ENCODE measurements at regions not wholly inside any gene's neighbourhood (a gene's known extent, or its start where the extent isn't known, plus 50 kb on each side); places are given as distances from the start of the nearest gene placed in this dataset.
A peak's percentile ranks its signal among the peaks of the same experiment; 100 is the strongest.

DNA sequence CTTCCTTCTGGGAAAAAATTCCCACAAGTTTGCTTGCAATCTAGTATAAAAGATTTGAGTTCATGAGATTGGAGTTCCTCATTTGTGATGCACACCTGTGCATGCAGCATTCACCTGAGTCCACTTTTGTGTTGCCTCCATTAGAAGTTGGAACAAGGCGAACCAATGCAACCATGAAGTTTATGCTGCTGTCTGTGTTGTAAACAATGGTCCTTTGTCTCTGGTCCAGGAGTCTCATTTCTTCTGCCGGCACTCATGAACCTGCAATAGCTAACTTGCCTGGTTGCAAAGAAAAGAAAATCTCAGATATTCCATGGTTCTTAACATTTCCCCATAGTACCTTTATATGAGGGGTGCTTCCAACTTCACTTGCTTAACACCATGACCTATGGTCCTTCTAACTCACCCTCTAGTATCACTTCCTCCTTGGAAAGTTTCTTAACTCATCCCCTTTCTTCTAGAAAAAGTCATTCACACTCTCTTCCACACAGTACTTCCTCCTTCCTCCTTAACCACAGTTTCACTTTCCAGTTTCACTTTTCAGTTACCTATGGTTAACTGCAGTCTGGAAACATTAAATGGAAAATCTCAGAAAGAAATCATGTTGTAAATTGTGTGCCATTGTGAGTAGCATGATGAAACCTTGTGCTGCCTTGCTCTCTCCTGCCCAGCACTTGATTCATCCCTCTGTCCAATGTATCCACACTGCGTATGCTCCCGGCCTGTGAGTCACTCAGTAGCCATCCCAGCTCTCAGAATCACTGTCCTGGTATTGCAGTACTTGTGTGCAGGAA is 128.8 kb upstream of the TRIB2 start:
- Mint-ChIP-seq H3K27ac (no peak overlapping the region), H3K4me1 (peaks cover 16% of the 10 kb centered on the region), H3K9me3 (no peaks in the 10 kb centered on the region), H3K4me3 (no peak overlapping the region), H3K36me3 (no peaks in the 10 kb centered on the region)
- DNase-seq (ENCODE audit: low spot score in 2 of 2) (no peak), ATAC-seq (no peak)

DNA sequence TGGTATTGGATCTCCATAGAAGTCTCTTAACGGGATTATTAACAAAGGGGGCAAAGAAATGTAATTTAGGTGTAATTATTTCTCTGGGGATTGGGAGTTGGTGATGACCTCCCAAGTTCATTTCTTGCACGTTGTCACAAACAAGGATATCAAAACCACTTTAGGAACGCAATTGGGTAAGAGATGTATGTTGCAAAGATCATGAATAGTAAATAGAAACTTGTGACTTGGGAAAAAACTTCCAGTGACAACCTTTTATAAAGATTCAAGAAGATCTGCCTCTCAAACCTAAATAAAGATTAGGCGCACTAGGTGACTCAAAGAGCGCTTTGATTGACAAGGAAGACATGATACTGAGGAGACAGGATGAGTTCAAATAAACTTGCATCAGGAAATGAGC is 127.8 kb upstream of the TRIB2 start:
- no peak overlapping the region for H3K27ac Mint-ChIP-seq
- H3K9me3 Mint-ChIP-seq: no peaks in the 10 kb centered on the region
- DNase-seq (ENCODE audit: low spot score in 2 of 2): no peak
- no peaks in the 10 kb centered on the region for H3K36me3 Mint-ChIP-seq
- peaks cover 16% of the 10 kb centered on the region for H3K4me1 Mint-ChIP-seq
- no peak overlapping the region for H3K4me3 Mint-ChIP-seq
- no peak for ATAC-seq

DNA sequence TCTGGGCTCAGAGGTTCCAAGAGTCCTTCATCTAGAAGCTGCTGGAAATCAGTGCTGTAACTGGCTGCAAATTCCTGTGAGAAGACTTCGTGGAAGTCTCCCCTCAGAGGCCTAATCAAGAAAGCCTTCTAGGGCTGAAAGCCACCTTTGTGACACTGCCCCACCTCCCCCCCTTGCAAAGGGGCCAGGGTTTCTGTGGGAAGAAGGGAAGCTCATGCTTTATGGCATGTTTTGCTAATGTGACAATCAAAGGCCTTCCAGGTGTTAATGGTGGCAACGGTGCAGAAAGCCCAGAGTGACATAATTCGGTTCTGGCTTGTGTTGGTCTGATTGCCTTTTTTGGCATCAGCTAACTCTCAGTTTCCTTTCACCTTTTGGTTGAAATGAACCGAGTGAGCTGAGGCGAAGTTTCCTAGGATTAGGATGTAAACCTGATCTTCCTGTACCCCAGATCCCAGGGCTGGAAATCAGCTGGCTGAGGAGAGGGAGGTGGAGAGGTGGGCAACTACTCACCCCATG is 126.9 kb upstream of the TRIB2 start:
- Mint-ChIP-seq H3K9me3 (no peaks in the 10 kb centered on the region), H3K4me1 (peaks cover 16% of the 10 kb centered on the region)
- no peak for ATAC-seq

DNA sequence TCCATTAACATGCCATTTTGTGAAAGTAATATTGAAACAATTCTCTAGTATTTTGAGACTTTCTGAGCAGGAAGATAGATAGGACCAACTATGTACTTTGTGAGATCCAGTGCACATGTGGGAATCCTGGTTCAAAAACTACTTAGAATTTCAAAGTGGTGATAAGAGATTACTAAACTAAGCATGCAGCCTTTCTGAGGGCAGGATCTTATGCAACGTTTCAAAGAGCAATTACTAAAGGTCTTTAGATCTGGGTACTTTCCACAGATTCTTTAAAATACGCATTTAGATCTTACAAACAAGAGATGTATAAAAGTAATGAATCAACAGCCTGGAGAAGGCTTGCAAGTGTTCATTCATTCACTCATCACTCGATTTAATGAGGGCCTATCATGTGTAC is 124.4 kb upstream of the TRIB2 start:
- Mint-ChIP-seq H3K27ac (no peak overlapping the region), H3K9me3 (no peaks in the 10 kb centered on the region), H3K36me3 (no peaks in the 10 kb centered on the region), H3K4me3 (no peak overlapping the region), H3K4me1 (peaks cover 16% of the 10 kb centered on the region)
- DNase-seq (ENCODE audit: low spot score in 2 of 2): no peak
- ATAC-seq: no peak

More for the DNA sequence above, 126.9 kb upstream of the TRIB2 start:
- Mint-ChIP-seq H3K4me3 (no peak overlapping the region), H3K27ac (no peak overlapping the region), H3K36me3 (no peaks in the 10 kb centered on the region)
- no peak for DNase-seq (ENCODE audit: low spot score in 2 of 2)

DNA sequence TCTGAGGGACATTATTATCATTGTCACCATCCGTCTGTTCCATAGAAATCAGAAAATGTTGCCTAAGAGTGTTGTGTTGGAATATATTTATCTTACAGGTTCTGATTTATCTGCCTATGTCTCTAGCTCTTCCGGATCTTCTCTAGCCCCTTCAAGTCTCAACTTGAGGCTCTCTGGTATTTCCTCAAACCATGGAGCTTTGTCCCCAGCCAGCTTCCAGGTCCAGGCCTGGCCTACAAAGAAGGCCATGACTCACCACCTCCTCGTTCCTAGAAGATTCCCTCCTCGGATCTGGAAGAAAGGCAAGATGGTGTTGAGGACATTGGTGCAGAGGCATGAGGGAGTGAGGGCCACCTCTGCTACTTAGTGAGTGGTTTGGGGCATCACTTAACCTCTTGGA is 122.1 kb upstream of the TRIB2 start:
- no peak for ATAC-seq

DNA sequence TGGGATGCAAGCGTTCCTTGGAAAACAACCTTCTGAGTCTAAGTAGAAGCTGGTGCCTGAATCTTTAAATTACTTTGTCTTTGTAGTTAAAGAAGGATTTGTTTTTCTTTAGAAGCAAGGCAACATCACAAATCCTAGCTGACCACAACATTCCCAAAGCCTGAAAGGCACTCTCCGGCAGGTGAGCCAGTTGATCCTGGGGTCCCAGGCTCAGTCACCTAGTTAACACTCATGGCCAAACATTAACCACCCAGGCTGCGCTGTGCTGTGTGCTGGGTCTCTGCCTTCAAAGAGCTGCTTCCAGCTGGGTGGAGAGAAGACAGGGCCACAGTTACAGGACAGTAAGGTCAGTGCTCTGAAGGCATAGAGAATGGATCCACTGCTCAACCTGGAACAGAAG is 120.0 kb upstream of the TRIB2 start:
- Mint-ChIP-seq H3K4me3 (no peak overlapping the region), H3K4me1 (no peaks in the 10 kb centered on the region), H3K27ac (no peak overlapping the region), H3K36me3 (no peaks in the 10 kb centered on the region), H3K9me3 (no peaks in the 10 kb centered on the region)
- no peak for ATAC-seq
- no peak for DNase-seq (ENCODE audit: low spot score in 2 of 2)

More for the DNA sequence above, 122.1 kb upstream of the TRIB2 start:
- Mint-ChIP-seq H3K4me3 (no peak overlapping the region), H3K36me3 (no peaks in the 10 kb centered on the region), H3K9me3 (no peaks in the 10 kb centered on the region), H3K4me1 (no peaks in the 10 kb centered on the region), H3K27ac (no peak overlapping the region)
- DNase-seq (ENCODE audit: low spot score in 2 of 2): no peak

DNA sequence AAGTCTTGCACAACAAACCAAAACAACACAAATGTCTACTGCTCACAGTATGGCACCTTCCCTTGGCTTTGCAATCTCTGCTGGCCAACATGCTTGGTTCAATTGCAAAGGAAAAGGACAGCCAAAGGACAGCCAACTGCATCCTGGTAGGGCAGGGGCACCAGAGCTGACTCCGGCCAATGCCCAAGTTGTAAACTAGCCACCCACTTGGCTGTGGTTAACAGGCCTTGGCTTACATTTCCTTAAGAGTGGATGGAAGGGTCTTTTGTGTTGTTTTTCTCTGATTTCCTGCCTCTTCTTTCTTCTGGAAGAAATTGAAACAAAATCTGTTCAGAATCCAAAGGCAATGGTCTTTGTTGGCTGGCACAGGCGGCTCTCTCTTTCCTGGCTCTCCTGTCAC is 119.1 kb upstream of the TRIB2 start:
- Mint-ChIP-seq H3K36me3 (no peaks in the 10 kb centered on the region), H3K9me3 (no peaks in the 10 kb centered on the region), H3K4me3 (no peak overlapping the region), H3K4me1 (no peaks in the 10 kb centered on the region), H3K27ac (peak overlapping the region; percentile 46)
- ATAC-seq: no peak
- DNase-seq (ENCODE audit: low spot score in 2 of 2): no peak

DNA sequence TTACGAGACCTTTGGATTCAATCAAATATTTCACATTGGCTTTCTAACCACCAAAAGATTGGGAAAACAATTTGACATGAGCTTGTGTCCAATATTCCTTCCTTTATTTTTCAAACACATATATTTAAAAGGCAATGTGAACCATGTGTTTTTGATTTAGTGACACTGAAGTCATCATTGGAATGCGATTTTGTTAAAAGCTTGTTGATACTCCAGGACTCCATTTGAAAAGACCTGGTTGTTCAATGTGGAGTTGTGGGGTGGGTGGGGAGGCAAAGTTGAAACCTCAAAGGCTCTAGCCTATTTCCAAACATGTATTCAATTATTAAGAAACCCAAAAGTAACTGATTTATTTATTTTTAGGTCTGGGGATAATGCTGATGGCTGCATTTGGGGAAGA is 114.1 kb upstream of the TRIB2 start:
- Mint-ChIP-seq H3K4me3 (no peak overlapping the region), H3K9me3 (no peaks in the 10 kb centered on the region), H3K36me3 (no peaks in the 10 kb centered on the region), H3K4me1 (peaks cover under 1% of the 10 kb centered on the region), H3K27ac (no peak overlapping the region)
- ATAC-seq (no peak), DNase-seq (ENCODE audit: low spot score in 2 of 2) (no peak)

DNA sequence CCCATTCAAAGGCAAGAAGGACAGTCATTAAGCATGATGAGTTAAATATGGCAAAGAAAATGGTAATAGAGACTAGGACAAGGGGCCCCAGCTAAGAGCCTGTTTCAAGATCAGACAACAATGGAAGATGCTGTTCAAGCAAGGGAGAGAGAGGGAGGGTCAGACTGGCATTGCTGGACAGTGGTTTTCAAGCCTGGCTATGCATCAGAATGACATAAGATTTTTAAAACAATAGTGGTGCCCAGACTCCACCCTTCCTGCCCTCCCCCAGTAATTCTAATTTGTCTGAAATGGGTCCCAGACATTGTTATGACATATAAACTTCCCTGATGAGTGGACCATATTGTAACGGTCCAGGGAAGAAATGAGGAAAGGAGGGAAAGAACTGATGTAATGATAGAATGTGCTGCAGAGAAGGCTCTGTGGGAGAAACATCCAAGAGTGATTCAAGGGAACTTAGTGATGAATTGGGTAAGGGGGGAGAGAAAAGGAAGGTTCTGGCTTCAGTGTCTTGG is 112.9 kb upstream of the TRIB2 start:
- H3K27ac Mint-ChIP-seq: no peak overlapping the region
- no peak overlapping the region for H3K4me3 Mint-ChIP-seq
- DNase-seq (ENCODE audit: low spot score in 2 of 2) (no peak), ATAC-seq (no peak)
- peaks cover 6% of the 10 kb centered on the region for H3K4me1 Mint-ChIP-seq
- H3K36me3 Mint-ChIP-seq: no peaks in the 10 kb centered on the region
- H3K9me3 Mint-ChIP-seq: no peaks in the 10 kb centered on the region

DNA sequence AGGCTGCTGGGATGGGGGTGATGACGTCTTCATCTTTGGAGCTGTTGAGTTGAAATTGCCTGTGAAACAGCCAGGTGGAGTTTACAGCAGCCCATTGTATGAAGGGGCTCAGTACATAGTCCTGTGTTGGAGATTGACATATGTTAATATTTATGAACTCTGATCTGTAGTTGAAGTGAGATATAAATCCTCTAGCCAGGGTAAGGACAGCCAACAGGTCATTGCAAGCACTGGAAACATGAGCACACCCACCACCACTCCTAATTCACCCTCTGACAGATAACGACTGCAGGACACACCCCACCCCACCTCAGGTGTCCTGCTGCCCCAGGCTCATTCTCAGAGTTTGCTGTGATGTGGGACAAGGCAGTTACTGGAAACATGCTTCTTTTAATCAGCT is 112.4 kb upstream of the TRIB2 start:
- no peak overlapping the region for H3K27ac Mint-ChIP-seq
- ATAC-seq: no peak
- no peaks in the 10 kb centered on the region for H3K9me3 Mint-ChIP-seq
- no peaks in the 10 kb centered on the region for H3K36me3 Mint-ChIP-seq
- DNase-seq (ENCODE audit: low spot score in 2 of 2): no peak
- no peak overlapping the region for H3K4me3 Mint-ChIP-seq
- H3K4me1 Mint-ChIP-seq: peaks cover 6% of the 10 kb centered on the region

DNA sequence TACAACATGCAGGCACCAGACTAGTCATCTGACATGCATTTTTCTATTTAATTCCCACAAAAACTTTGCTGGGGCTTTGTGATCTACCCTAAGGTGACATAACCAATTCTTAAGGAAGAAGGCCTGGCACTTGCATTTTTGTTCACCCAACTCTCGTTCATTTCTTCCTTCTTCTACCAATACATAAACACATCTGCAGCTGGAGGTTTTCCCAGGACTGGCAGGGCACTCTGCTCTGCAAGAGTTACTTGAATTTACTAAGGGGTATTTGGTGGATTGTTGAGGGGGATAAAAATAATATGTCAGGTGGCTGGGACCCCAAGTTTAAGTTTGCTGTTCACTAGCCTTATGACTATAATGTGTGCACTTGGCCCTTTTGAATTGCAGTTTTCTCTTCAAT is 111.4 kb upstream of the TRIB2 start:
- Mint-ChIP-seq H3K27ac (no peak overlapping the region), H3K36me3 (no peaks in the 10 kb centered on the region), H3K9me3 (no peaks in the 10 kb centered on the region), H3K4me3 (no peak overlapping the region), H3K4me1 (peaks cover 6% of the 10 kb centered on the region)
- DNase-seq (ENCODE audit: low spot score in 2 of 2): no peak
- no peak for ATAC-seq

DNA sequence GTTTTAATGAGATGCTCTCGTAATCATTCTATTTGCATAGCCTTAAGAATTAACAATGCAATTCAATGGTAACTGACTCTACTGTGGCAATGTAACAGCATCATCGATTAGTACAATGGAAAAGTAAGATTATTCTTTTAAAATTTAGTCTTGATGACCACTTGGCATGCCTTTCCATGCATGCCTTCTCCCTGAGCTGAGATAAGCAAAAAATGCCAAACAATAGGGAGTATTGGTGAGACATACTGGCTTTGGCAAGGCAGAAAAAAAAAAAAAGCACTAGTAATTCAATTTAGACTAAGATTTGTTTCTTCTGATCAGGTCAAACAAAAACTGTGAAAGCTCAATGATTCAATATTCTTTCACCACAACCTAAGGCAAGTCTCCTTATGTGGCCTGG is 110.8 kb upstream of the TRIB2 start:
- Mint-ChIP-seq H3K4me1 (peaks cover 6% of the 10 kb centered on the region), H3K9me3 (no peaks in the 10 kb centered on the region), H3K4me3 (no peak overlapping the region), H3K36me3 (no peaks in the 10 kb centered on the region), H3K27ac (no peak overlapping the region)
- DNase-seq (ENCODE audit: low spot score in 2 of 2): no peak
- ATAC-seq: peak; percentile 16

DNA sequence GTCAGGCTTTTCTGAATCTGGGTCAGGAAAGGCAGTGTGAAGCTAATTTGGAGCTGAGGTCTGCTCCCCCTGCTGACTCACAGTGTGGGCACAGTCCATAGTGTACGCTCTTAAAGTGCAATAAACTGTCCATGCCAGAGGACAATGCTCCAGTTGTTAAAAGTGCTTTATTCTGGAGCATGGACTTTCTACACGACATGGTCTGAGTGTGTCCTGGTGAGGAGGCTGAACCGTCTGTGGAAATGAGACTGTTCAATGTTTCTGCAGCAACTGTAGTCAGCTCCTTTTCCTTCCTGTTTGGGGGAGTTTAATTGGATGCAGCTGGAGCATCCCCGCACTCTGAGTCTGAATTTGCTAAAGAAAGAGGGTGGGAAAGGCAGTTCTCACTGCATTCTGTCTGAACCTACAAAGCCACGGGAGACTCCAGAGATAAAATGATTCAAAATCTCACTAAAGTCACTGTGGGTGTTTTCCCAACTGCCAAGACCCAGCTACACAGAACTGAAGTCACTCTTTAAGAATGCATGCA is 110.2 kb upstream of the TRIB2 start:
- Mint-ChIP-seq H3K4me3 (no peak overlapping the region), H3K27ac (no peak overlapping the region), H3K36me3 (no peaks in the 10 kb centered on the region), H3K9me3 (no peaks in the 10 kb centered on the region), H3K4me1 (peaks cover 6% of the 10 kb centered on the region)
- DNase-seq (ENCODE audit: low spot score in 2 of 2) (no peak), ATAC-seq (peak; percentile 68)

DNA sequence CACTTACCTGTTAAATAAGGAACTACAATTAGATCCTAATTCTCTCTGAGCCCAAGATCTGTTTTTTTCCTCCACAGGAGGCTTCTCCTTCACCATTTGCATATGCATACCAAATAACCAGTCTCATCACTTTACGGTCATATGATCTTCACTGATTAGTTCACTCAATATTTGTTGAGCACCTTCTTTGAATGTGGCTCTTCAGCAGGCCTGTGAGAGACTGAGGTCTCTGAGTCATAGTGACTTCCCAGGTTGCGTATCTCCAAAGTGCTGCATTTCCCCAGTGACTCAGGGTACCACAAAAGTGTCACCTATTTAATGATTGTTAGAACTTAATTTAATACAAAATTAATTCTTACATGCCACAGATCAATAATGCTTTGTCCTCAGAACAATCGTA is 108.8 kb upstream of the TRIB2 start:
- Mint-ChIP-seq H3K4me3 (no peak overlapping the region), H3K4me1 (peaks cover 6% of the 10 kb centered on the region), H3K9me3 (no peaks in the 10 kb centered on the region), H3K27ac (no peak overlapping the region), H3K36me3 (no peaks in the 10 kb centered on the region)
- ATAC-seq: peak; percentile 96
- DNase-seq (ENCODE audit: low spot score in 2 of 2): no peak

DNA sequence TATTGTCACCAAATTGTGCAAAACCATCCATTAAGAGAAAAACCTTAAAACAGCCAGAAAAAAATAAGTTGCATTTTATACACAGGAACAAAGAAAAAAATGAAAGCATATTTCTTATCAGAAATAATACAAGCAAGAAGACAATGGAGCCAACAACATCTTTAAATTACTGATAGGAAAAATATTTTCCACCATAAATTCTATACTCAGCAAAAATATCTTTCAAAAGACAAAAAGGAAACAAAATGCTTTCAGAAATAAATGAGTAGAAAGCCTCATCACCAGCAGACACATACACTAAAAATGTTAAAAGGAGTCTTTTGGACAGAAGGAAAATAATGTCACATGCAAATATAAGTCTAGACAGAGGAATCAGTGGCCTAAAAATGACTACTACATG is 106.4 kb upstream of the TRIB2 start:
- H3K4me1 Mint-ChIP-seq: peaks cover 9% of the 10 kb centered on the region
- no peak overlapping the region for H3K27ac Mint-ChIP-seq
- H3K9me3 Mint-ChIP-seq: no peaks in the 10 kb centered on the region
- ATAC-seq: no peak
- DNase-seq (ENCODE audit: low spot score in 2 of 2): no peak
- H3K4me3 Mint-ChIP-seq: no peak overlapping the region
- H3K36me3 Mint-ChIP-seq: no peaks in the 10 kb centered on the region

DNA sequence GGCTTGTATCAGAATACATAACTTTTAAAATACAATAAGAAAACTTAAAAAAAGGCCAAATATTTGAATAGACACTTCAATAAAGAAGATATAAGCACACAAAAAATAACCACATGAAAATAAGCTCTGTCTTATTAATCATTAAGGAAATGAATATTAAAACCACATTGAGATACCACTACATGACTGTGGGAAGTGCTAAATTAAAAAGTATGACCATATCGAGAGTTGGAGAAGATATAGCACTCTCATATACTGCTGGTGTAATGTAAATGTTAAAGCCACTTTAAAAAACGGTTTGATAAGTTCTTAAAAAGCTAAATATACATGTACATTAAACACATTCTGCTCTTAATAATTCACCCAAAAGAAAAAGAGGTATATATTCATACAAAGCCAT is 104.6 kb upstream of the TRIB2 start:
- Mint-ChIP-seq H3K27ac (no peak overlapping the region), H3K4me3 (no peak overlapping the region), H3K4me1 (peaks cover 11% of the 10 kb centered on the region), H3K36me3 (no peaks in the 10 kb centered on the region), H3K9me3 (no peaks in the 10 kb centered on the region)
- DNase-seq (ENCODE audit: low spot score in 2 of 2) (no peak), ATAC-seq (peak; percentile 52)

All from stimulated activated effector memory CD8-positive, alpha-beta T cell treated with anti-CD3 and anti-CD28 coated beads, Interleukin-12 subunit alpha, Interleukin-12 subunit beta, amount 100 ng/mL, for 72 hours (primary cell).